NCI-H1930 (cell line): ENCODE measurements at regions not wholly inside any gene's neighbourhood (a gene's known extent, or its start where the extent isn't known, plus 50 kb on each side); places are given as distances from the start of the nearest gene placed in this dataset.
"Not testable (repeated sequence)": the region's sequence is repeated elsewhere in the genome, so short reads cannot be mapped to it uniquely, and the experiment has no call there.

Source experiments
- DNase-seq, 2 experiments: peaks; one replicate each; lab custom pipeline; 2025; lab: John Stamatoyannopoulos, UW

DNA sequence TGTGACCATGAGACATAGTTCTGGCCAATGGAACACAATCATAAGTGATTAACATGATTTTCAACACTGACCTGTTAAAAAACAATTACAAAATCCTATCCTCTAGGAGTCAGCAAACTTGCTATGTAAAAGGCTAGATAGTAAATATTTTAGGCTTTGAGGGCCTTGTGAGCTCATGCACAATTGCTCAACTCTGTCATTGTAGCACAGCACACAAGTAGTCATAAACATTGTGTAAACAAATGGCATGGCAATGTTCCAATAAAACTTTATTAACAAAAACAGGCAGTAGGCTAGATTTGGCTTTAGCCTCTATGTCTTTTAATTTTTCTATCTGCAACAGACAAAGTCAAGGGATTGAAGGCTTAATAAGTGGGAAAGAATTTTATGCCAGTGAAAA is 350.7 kb downstream of the C12orf50 start:
- no peak for DNase-seq

DNA sequence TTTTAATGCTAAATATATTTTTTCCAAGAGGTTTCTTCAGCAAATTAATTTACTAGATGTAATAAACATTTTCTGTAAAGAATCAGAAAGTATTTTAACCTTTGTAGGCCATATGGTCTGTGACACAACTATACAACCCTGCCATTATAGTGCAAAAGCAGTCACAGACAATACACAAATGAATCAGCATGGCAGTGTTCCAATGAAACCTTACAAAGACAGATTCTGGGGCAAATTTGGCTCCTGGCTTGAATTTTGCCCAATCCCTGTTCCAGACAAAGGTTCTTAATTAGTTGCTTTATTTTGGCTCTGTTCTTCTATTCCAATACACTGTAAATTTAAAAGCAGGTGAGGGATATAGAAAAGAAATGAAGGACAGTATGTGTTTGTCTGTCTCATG is 352.5 kb downstream of the C12orf50 start:
- DNase-seq = no peak

DNA sequence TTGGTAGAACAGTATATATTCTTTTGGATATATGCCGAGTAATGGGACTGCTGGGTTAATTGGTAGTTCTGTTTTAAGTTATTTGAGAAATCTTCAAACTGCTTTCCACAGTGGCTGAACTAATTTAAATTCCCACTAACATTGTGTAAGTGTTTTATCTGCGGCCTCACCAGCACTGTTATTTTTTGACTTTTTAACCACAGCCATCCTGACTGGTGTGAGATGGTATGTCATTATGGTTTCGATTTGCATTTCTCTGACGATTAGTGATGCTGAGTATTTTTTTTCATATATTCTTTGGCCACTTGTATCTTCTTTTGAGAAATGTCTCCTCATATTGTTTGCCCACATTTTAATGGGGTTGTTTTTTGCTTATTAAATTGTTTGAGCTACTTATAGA is 357.4 kb downstream of the C12orf50 start:
- no peak for DNase-seq

DNA sequence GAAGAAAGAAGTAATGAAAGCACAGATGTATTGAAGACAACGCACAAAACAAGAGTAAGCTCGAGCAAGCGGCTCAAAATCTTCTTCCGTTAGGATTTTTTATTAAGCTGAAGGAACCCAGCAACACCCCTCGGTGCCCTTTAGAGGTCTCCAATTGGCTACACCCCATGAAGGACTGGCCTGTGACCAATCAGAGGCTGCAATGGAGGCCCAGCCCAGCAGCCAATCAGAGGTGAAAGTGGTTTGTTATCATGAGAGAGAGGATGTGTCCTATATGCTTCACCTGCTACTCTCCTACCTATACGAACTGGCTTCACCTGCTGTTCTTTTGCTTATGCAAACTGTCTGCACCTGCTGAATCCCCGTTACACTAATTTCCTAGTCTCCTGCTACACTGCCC is 358.8 kb downstream of the C12orf50 start:
- no peak for DNase-seq

DNA sequence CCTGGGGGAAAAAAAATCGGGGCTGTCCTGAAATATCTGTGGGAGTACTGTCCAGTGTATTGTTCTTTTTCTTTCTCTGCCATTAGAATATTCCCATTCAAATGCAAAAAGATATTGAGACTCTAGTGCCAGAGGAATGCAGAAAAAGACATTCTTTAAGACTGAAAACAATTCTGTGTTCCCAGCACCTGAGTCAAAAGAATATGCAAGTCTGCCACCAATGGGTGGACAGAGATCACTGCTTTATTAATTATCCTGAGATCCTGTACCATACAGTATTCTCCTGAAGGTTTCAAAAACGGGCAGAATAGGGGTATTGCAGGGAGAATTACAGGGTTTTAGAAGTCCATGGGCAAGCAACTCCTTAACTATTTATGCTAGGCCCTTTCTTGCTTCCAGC is 361.8 kb downstream of the C12orf50 start:
- no peak for DNase-seq

DNA sequence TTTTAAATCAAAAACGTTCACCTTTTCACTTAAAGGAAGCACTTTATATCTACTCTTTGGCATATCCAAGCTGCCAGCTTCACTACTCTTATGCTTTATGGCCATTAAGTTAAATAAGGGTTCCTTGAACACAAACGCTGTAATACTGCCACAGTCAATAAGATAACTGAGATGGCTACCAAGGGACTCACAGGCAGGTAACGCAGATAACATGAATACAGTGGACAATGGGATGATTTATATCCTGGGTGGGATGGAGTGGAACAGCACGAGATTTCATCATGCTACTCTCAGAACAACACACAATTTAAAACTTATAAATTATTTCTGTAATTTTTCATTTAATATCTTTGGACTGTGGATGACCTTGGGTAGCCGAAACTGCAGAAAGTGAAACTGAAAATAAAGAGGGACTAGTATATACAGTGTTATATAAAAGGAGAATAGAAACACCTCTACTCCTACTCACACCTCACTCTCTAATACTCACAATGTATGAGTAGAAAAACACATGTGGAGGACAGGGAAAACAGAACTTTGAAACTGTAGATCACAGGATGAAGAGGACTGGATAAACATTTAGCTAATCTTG is 367.3 kb downstream of the C12orf50 start:
- DNase-seq = no peak

DNA sequence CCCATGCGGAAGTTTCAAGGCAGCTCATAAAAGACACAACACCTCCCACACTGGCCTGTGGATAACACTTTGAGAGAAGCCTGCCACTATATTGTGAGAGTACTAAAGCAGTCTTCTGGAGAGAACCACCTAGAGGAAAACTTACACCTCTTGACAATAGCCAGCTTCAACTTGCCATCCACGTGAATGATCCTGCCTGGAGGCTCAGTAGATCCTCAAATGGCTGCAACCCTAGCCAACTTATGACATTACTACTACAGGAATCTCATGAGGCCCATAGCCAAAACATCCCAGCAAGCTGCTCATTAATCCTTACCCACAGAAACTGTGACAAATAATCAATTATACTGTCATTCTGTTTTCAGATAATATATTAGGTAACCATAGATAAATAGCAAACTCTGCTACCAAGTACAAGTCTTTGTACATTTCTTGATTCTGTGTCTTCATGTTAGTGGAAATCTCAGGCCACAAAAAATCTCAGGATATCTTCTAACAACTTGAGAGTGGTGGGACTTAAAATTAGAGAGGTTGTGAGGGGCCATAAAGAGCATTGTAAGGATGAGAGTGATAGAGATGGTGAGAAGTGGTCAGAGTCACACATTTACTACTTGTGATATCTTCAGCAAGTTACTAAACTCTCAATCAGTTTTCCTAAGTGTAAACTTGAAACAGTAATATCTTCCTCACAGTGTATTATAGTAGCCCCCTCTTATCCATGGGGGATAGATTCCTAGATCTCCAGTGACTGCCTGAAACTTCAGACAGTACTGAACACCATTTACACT is 368.0 kb downstream of the C12orf50 start:
- no peak for DNase-seq

DNA sequence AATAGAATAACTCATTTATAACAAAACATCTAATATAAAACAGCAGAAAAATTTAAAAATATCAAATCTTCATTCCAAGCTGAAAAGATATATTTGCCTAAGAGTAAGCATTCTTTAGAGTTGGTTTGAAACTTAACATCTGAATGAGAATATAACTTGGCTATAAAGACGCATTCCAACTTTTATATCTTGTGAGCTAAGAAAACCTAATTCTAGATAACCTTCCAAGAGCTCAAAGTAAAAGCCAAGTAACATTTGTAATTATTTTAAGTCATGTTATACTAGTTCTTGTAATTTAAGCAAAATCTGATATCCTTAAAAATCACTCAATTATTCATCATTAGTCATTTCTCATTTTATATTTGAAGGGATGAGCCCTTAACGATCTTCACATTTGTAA is 368.9 kb downstream of the C12orf50 start:
- DNase-seq = no peak

DNA sequence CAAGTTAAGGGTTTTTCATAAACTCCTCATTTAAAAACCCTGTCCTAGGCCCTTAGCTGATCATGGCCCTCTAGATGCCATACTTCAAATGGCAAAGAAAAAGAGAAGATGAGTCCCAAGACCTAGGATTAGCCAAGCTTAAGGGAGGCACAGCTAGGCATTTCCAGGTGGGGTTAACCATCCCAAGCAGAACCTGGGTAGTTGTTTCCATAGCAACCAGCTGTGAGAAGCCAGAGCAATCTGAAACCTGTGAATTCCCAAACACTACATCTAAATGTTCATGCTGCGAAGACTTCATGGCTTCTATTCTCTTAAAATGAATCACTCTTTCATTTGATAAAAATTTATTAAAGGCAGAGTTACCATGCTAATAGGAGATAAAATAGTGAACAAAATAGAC is 372.9 kb downstream of the C12orf50 start:
- DNase-seq = no peak

DNA sequence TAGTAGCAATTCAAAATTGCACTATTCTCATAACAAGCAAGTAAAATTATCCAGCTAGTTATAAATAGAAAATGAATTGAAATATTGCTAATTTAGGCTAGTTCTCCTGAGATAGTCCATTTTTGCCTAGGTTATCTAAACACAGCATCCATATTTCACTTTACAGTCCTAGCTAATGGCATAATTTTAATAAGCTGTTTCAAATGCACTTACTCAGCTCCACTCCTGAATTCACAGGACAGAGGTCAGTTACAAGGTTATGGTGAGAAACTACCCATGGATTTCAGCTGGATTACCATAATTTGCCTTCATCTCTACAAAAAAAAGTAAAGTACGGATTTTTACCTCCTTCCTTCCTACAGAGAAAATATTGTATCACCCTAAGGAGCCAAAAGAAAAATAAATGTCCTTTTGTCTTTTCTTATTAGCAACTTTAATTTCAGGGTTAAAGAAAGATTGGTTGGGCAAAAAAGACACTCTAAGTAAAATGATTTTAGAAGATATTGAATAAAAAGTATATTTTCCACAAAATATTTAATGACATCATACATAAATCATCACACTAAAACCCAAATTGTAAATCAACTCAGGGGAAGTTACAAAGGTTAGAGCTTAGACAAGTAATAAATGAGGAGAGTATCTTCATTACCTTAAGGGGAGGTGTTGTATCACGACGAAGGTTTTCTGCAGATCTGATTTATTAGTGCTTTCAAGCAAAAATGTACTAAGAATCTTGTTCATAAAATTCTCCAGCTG is 377.4 kb downstream of the C12orf50 start:
- no peak for DNase-seq

DNA sequence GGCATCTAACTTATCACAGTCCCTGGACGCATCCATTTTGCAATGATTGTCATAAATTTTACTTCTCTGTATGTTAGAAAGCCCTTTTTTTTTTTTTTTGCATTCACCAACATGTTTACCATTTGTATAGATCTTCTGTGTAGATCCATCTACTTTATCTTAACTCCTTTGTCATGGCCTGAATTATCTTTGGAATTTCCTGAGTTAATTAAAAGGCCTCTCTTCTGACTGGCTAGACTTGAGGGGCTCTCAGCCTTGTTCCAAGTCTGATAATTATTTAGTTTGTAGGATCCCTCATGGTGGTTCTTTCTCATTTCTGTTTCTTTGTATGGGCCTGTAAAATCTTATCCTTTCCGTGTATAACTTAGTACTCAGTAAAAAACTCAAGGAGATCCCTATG is 387.0 kb downstream of the C12orf50 start:
- no peak for DNase-seq

DNA sequence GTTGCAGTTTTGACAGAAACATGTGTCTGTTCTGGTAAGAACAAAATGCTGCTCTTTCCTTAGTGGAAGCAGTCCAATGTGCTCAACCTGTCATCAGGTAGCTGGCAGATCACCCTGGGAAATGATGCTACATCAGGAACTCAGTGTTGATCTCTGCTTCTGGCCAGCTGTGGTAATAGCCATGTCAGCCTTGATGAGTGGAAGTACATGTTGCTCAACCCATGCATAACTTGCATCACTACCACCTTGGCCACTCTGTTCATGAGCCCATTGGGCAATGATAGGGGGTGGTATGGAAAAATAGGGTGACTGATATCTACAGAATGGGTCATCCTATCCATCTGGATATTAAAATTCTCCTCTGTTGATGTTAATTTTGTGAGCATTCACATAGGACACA is 411.0 kb downstream of the C12orf50 start:
- DNase-seq = no peak

DNA sequence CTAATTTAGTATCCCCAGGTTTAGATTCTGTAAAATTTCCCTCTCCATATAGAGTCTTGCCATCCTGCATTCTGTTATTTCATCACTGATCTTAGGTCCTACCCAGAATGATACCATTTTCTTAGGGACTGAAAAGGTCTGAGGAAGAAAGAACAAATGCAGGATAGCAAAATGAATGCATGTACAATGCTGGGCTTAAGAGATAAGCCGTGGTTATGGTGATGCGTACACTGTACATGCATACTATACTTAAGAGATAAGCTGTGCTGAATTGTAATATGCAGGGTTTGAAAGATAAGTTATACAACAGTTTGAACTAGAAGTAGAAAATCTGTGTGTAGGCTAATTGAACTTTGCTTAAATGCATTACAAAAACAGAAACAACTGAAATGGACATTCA is 416.2 kb downstream of the C12orf50 start:
- no peak for DNase-seq

DNA sequence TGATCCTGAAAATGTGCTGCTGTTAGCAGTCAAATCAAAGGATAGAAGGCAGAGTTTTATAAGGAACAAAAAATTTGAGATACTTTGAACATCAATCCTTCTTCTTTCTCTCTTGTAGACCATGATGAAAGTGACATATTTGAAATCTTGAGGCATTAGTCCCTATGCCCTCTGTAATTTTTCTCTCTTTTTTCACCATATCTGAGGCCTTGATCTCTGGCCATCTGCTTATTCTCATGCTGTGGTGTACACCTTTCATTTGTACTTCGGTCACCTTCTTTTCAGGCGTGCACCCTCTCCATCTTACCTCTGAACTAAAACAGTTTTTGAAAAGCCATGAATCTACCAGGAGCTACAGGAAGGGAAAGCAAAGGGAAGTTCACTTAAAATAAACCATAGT is 420.9 kb downstream of the C12orf50 start:
- DNase-seq = no peak

DNA sequence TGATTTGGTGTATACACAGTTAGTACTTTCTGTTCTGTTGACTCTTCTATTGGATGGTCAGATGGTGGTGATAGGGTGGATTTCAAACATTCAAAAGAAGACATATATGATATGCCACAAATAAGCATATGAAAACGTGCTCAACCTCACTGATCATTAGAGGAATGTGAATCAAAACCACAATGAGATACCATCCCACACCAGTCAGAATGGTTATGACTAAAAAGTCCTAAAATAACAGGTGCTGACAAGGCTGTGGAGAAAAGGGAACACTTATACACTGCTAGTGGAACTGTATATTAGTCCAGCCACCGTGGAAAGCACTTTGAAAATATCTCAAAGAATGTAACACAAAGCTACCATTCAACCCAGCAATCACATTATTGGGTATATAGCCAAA is 425.5 kb downstream of the C12orf50 start:
- no peak for DNase-seq

DNA sequence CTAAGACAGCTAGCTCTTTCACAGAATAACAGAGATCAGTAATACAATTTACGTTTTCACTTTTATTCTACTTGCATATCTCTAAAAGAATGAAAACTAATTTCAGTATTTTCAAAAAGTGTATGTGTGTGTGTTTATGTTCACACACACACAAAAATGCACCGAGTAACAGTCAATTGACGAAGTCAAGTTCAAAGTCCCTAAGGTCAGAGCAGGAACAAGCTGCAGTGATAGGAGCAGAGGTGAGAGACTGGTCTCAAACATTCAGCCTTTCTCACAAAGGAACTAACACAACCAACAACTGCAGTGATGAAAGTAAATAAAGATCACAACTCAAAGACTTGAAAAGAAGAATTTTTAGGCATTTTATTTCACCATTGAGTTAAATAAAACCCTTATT is 429.7 kb downstream of the C12orf50 start:
- DNase-seq = no peak

DNA sequence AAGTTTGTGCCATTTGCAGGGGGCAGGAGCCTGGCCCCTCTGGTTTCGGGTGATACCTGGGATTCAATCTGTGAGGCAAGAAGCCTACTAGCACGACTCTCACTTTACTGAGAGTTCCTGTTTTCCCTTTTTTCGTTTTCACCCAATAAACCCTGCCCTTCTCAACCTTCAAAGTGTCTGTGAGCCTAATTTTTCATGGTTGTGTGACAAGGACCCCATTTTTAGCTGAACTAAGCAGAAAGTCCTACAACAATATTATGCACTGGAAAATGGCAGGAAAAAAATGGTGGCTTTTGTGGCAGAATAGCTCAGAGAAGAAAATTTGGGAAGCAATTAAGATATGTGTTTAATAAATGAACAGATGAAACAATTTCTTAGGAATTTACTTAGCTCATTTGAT is 432.1 kb downstream of the C12orf50 start:
- DNase-seq = no peak

DNA sequence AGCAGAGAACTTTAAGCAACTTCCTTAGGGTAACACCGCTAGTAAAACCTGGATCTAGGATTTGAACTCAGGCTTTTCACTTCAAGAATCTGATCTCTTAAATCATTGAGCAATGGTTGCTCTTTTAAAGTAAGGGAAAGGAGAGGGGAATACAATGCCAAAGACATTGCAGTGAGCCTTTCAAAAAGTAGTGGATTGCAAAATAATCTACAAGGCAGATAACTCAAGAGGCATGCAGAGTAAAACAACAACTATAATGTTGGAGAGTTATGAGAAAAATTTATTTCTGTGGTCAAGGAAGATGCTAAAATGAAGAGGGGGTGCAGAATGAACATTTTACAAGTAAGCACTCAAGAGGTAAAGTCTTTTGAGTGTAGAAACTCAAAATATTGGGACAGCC is 432.6 kb downstream of the C12orf50 start:
- no peak for DNase-seq

DNA sequence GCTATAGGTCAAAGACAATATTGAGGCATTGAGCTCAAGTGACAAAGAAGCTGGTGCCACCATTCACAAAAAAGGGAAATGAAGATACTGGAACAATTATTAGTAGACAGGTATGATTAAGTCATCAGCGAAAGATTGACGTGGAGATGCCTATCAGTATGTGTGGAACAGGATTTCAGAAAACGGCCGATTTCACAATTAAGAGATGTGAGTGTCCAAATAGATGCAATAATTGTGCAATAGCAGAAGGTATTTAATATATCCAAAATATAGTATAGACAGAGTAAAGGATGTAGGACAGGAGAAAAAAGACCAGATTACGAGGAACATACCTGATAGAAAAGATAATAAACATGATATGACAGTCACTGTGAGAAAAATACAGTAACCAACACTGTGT is 433.1 kb downstream of the C12orf50 start:
- no peak for DNase-seq

DNA sequence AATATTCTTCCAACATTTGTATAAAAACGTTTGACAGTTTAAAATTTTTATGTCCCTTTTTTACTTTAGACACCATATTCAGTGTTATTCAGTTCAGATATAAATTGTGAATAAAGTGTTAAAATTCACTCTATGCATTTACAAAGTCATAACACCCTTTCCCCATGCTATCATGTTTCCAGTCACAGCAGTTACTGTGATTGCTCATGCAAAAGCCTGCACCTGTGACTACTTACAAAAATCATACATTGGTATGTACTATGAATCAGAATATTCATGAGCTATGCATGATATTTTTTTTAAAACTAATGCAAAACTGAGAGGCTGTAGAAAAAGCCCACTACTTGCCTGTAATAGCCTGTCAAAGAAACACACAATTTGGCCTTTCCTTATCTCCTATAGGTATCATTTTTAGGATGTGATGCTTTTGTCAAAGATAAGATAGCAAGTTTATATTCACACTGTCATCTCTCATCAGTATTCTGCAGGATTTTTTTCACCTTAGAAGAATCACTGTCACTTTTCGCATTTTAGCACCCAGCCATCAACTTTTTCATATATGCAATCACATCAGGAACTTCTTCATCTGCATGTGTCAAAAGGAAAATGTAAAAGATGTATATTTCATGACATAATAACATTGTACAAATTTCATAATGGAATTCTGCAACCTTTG is 443.2 kb downstream of the C12orf50 start:
- no peak for DNase-seq

DNA sequence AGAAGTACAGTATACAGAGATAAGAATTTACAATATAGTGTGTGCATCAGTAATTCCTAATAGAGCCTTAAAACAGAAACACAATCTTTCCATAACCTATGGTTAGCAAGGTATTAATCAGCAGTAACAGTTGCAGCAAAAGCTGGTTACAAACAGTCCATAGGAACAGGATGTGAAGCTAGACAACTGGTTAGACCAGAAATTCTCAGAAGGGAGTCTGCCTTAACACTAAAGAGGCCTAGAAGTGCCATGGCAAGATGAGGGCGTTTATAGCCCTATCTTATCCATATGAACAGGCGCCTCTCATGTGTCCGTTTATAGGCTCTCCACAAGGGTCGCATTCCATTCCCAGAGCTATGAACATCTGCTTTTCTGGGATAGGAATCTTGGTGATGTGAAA is 450.1 kb downstream of the C12orf50 start:
- not testable (repeated sequence) for DNase-seq

DNA sequence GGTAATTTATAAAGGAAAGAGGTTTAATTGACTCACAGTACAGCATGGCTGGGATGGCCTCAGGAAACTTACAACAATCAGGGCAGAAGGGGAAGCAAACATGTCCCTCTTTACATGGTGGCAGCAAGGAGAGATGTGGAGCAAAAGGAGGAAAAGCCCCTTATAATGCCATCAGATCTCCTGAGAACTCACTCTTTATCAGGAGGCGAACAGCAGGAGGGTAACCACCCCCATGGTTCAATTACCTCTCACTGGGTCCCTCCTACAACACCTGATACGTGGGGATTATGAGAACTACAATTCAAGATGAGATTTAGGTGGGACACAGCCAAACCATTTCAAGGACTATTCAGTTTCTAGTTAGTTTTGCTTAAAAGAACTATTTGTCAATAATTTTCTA is 453.3 kb downstream of the C12orf50 start:
- DNase-seq = no peak

DNA sequence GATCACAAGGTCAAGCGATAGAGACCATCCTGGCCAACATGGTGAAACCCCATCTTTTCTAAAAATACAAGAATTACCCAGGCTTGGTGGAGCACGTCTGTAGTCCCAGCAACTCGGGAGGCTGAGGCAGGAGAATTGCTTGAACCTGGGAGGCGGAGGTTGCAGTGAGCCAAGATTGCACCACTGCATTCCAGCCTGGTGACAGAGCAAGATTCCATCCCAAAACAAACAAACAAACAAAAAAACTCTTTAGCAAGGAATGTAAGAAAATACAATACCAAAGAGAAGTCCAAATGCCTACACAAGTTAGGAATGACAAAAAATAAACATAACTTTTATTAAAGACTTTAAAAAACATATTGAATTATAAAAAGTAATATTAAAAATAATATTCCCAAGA is 462.3 kb downstream of the C12orf50 start:
- DNase-seq = not testable (repeated sequence)
